COLO668 (cell line): ENCODE measurements at regions not wholly inside any gene's neighbourhood (a gene's known extent, or its start where the extent isn't known, plus 50 kb on each side); places are given as distances from the start of the nearest gene placed in this dataset.

Experiments used
- DNase-seq: peaks from one replicate; lab custom pipeline; 2025; ENCODE audit not compliant: unreplicated experiment; lab: John Stamatoyannopoulos, UW

DNA sequence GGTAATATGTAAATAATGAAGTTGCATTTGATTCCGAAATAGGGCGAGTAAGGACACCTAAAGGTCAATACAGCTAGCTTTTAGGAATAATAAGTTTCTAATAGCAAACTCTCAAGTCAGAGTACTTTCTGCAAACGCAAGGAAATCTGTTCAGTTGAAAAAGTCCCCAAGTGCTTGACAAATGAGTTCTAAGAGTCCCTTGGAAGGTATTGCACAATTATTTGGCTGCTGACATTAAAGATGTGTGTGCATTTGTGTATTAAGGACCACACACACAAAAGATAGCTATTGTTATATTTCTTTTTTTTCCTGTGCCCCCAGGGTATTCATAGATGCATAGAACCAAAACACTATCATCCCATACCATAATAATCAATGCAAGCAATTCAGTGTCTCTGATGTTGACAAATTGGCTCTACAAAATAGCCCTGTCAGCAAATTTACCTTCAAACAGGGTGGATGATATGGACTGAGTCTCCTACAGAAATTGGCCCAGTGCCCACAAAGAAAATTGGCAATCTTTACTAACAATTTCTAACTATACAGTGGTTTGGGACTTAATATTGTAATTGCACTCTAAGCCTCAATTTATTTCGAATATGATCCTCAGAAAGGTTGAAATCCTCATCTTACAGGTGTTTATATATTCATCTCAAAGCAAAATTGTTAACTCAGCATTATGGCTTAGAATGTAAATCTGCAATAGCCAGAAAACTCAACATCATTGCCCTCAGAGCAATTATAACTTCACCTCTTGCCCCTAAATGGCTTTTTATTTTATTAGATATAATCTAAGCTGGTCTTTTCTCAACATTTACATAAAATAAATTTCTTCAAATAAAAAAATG lies 827.2 kb downstream of the MAT2B start:
- DNase-seq, result no peak

DNA sequence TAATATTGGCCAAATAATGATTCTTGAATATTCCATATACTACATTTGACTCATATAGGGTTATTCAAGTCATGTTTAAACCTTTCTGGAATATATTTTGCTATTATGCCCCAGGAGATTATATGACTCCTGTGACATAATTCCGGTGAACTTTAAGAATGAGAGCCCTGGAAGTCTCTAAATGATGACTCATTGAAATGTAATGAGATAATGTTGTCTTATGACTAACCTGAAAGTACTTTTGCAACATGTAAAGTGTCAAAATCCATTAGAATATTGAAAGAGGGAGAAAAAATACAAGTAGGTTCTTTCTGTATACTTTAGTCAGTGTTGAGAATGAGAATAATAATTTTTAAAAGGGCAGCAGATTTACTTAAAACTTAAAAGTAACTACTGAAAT lies 830.4 kb downstream of the MAT2B start:
- DNase-seq, result no peak

DNA sequence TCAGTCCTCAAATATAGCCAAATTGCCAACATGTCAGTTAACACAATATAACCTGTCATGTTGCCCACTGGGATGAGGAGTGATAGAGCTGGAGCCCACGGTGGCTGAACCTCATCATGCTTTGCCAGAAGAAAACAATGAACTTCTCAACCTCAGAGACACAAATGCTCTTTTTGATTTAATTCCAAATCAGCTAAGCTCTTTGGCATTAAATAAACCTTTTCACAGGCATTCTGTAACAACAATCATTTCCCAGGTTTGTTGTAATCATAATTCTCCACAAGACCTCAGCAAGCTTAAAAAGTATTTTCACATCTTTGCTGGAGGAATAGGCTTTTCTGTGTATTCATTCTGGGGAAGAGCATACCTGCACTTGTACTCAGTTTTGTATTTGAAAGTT lies 830.9 kb downstream of the MAT2B start:
- DNase-seq, result no peak

DNA sequence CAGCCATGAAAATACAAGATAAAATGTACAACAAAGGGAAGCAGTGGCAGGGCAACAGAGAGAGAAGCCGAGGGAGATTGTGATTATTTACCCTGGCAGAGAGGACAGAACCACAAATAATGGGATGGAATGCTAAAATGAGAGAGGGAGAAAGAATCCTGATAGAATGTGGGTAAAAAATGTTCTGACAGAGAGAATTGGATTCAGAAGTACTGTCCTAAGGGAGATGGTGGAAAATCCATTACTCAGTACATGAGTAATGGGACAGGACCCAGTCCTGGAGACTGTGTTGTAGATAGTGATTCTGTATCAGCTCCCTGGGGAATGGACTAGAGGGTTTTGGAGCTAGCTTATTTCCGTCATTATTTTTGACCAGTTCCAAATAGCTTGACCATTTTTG lies 831.5 kb downstream of the MAT2B start:
- DNase-seq, result no peak

DNA sequence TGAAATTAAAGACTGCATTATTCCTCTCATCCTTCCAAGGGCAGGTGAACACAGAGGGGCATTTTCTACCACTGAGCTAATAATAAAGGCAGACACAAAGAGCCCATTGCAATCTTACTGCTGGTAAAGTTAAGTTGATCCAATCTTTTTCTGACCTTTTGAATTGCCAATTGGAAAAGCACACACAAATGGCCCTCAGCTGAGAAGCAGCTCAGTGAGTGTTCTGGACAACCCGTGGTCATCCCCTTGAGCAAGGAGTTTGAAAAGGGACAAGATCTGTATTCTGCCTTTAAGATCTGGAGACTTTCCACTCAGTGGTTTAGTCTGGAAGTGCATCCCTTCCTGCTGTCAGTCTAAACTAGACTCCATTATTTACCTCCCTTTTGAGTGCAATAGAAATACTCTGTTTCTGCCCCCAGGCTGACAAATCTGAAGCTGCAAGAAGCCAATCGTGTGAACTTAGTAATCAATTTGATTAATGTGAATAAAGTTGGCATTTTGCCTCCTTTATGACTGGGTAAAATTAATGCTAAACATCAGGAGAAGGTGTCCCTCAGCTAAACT lies 835.7 kb downstream of the MAT2B start:
- no peak for DNase-seq

DNA sequence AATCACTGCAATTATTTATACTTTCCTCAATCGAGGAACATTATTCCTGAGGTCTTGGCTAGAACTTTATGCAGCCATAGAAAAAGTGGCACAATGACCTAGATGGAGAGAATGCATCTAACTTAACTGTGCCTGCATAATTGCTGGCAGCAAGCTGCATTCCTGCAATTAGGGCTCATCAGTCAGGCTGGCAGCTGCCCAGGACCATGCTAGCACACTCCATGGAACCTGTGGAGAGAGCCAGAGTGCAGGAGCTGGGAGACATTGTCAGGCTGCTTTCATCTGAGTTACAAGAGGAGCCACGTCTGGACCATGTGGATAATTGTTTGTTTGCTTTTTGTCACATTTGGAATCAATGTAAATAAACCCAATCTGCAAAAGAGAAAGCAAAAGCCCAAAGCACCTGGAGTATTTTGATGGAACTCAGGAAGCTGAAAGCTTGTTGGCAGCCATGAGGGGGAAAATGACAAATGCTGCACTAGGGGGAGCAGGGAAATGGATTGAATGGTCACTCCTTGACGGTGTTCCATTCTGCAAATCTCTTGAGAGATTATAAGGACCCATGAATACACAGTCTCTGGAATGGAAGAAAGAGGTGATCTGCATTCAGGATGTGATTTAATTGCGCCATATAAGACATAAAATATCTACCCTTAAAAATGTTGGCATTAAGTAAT lies 839.9 kb downstream of the MAT2B start:
- DNase-seq, result no peak

DNA sequence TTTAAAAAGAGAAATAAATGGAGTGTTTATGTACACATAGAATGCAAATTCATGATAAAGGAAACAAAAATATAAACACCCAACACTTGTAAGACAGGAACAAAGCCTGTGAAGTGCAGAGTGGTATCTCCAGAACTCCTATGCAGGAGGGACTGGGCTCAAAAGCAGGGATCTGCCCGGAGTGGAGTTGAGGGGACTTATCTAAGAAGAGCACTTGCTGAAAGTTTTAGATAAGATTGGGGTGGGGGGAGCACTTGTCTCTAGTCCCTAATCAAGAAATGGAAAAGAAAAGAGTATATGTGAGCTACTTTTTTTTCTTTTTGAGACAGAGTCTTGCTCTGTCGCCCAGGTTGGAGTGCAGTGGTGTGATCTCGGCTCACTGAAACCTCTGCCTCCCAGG lies 840.4 kb downstream of the MAT2B start:
- no peak for DNase-seq

DNA sequence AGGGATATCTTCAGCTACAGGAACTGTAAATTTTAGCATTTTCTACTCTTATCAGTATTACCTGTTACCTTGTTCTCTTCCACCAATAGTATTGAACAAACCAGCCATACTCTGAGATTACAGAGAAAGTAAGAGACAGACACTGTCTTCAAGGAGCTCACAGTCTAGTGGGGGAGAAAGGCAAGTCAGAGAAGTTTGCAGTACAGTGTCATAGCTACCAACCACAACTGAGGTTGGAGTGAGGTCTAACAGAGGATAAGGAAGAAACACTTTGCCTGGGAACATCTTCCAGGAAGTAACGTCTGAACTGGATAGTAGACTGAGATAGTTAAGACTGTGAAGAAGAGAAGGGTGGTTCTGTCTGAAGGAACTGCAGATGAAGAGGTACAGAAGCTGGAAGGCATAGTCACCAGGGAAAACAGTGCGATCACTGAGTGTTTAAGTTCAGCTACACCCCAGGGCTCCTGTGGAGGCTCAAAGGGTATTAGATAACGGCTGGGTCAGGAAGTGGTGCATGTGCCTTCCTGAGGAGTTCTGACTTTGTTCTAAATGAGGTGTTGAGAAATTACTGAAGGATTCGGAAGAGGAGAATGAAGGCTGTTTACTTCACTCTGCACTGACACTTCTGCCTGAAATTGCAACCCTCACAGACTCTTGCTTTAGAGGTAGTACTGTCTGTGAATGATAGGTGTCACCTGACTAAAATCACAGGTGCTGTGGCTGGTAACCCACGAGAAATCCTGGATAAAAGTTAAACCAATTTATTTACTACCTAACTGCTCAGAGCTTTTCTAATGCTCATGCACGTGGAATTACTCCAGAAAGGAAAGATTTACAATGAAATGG lies 841.6 kb downstream of the MAT2B start:
- DNase-seq, result no peak

DNA sequence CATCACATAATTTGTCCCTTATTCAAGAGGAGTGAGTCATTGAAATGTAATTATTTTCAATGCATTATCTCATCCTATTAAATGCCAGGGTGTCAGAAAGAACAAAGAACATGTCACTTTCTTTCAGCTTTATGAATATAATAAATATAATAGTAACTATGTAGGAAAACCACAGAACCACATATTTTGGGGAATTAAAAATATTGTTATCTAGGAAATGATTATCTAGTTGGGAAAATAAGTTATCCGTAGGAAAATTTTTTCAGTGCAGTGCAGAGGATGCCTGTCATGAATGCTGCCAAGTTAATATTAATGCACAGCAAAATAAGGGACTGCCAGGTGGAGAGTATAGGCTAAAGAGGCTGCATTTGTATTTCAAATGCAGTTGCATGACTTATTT lies 844.8 kb downstream of the MAT2B start:
- DNase-seq, result no peak

DNA sequence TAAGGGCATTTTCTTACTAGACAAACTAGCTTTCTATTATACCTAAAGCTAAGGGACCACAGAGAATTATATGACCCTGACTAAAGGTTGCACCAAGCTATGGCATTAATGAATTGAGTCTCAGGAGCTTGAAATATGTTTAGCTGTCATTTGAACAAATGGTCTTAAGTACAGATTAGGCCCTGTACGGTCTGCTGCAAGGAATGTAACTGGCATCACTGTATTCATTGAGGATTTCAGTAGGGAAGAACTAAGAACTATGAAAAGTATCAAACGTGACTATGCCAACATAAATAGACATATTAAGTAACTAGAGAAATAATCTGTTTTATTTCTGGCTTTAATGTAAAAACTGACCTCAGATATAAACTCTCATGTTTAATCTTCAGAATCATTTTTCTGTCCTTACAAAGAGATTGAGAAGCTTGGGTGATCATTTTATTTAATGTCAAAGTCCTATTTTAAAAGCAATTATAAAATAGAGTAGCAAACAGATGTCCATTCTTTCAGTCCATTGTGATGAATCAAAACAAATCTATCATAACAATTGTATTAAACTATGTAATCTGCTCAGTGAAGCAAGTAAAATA lies 845.9 kb downstream of the MAT2B start:
- no peak for DNase-seq

DNA sequence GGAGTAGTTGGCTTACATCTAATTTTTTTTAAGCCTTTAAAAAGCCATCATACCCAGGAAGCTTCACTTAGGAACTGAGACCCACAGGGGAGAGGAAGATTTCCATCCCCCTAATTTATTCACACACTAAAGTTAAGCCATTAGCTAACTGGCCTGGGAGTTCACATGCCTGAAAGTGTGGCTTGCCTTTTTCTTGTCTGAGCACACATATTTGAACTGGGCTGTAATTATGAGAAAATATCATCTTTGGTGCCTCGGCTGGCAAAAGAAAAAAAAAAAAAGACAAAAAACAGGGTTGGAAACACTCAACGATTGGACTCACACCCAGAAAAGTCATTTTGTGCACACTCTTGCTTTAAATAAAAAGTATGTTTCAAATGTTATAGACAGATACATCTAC lies 847.3 kb downstream of the MAT2B start:
- no peak for DNase-seq

DNA sequence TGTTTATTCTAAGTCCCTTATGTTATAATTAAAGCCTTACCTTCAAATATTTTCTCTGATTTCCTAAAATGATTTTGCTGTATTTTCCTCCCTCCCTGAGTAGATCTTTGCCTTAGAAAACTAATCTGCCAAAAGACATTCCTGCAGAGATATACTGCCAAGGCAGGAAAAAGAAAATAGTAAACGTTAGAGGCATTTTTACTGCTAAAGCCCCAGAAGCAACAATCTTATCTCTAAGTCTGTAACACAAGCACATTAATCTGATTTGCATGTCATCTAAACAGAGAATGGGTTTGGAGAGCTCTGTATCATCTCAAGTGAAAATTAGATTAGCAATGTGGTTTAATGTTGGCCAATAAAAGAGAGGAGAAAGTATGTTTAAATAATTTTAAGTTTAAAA lies 847.7 kb downstream of the MAT2B start:
- DNase-seq, result no peak

DNA sequence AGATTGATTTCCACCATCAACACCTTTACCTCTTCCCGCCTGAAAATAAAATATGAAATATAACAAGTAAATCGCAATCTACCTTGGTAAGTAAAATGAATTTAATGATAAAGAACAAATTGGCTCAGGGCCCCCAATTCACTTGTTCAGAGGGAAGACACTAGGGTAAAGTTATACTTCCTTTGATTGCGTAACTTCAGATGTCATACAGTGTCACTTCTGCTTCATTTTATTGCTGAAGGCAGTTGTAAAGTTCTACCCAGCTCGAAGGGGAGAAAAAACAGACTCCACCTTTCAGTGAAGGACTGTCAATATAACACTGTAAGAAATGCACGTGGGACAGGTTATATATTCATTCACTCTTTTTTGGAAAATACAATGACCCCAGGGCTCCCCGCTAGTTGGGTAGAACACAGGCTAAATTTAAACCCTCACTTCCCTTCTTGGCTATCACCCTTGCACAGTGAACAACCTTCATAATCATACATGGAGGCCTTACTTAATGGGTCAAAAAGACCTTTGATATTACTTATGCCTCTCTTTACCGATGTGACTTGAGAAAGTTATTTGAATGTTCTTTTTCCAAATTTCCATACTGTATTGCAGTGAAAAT lies 848.8 kb downstream of the MAT2B start:
- DNase-seq, result no peak

DNA sequence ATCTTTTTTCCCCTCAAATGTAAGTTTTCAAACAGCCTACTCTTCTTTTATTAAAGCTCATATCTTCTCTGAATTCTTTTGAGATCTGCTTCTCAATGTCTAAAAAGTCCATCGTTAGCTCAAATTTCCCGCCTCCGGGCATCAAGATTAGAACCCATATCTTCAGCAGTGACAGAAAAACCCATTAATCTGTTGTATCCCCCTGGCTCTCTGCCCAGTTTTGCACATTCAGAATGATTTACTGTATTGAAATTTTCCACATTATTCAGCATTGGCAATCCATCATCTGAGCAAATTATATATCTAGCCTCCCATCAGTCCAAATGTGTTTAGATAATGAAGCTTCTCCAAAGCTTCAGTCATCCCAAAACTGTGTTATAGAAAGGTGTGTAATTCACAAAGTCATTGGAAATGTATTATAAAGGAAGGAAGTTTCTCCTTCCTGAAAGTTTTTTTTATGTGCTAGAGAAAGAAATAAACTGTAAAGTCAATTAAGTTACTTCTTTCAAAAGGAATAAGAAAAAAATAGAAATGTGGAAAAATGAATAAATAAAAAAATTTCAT lies 849.9 kb downstream of the MAT2B start:
- DNase-seq, result no peak

DNA sequence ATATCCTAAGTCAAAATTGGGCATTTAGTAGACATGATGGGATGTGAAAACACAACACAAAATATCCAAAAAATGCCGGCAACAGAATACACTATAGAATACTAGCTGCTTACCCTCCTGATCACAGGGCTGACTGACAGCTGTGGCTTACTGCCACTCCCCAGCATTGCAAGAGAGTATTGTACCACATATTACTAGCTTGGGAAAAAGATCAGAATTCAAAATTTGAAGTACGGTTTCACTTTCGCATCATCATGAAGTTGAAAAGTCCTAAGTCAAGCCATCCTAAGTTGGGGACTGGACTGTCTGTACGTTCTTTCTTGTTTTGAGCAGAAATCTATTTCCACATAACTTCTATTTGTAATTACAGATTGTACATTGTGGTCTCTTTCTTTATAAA lies 851.4 kb downstream of the MAT2B start:
- no peak for DNase-seq

DNA sequence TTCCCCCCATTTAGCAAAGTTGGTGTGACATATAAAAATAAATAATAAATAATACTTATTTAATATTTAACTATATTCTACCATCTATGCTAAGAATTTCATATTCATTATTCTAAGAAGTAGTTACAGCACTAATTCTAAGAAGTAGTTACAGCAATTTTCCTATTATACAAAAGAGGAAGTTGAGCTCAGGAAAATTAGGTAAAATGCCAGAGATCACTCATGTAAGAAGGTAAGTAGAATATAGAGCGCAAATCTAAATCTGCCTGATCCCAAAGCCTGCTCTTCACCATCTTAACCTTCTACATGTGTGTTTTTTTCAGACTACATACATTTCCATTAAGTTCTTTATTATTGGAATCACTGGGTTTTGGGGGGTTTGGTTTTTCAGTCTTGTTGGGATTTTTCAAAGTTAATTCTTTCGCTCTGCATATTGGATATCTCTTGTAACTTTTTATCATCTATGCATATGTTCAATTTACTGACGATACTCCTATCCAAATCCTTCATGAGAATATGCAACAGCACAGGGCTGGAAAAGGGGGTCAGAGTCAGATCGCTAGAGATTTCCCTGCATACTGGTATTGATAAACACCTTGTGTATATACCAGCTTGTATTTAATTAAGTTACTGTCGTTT lies 852.1 kb downstream of the MAT2B start:
- DNase-seq, result no peak

DNA sequence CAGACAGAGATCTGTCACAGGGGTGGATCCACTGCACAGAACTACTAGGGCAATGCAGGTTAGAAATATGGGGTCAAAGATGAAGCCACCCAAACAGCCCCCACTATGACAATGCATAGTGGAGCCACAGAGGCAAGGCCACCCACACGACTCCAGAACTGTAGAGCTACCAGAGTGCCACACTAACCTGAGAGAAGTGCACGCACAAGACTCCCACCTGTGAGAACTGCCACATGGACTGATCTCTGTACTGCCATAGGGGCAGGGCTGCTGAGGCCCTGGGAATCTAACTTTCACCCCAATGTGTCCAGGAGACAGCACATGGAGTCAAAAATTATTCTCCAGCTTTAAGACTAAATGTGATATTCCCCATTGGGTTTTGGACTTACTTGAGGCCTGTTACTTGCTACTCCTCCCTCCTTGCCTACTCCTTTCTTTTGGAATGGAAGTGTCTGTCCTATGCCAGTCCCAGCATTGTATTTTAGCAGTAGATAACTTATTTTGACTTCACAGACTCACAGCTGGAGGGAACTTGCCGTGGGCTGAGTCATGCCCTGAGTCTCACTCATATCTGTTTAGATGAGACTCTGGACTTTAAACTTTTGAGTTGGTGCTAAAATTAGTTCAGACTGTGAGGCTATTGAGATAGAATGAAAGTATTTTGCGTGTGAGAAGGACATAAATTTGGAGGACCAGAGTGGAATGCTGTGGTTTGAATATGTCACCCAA lies 853.3 kb downstream of the MAT2B start:
- no peak for DNase-seq

DNA sequence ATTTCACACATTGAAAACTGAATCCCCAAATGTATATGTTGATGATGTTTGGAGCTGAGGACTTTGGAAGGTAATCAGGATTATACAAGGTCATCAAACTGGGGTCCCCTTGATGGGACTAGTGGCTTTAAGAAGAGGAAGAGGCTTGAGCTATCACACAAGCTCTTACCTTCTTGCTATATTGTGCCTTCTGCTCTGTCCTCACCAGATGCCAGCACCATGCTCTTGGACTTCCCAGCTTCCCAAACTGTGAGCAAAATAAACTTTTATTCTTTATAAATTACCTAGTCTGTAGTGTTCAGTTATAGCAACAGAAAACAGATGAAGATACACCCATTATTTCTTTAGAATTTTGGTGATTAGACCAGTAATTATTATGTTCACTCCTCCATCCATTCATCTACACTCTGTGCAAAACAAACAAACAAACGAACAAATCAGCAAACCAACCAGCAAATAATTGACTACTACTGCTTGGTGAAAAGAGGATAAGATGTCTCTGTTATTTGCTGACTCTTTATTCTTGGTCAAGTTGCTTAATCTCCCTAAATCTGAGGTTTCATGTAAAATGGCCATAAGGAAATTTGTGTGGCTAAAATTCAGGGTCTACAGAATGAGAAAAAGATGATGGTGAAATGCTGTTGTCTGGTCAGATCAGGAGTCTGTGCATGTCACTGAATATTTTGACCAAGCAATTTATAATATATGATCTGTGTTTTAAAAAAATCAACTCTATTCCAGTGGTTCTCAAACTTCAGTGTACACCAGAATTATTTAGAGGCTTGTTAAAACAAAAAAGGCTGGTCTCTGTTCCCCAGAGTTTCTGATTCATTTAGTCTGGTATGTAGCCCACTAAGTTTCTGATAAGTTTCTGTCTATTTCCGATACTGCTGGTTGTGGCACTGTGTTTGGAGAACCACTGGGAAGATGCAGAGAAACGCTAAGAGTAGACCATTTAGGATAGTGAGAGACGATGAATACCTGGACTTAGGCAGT lies 854.1 kb downstream of the MAT2B start:
- DNase-seq, result no peak
